ENCODE measurements at regions not wholly inside any gene's neighbourhood (a gene's known extent, or its start where the extent isn't known, plus 50 kb on each side); places are given as distances from the start of the nearest gene placed in this dataset.

- no peaks in the 10 kb centered on the region for H3K36me3 ChIP-seq (ENCODE audit: control insufficient read depth in 2 of 2, insufficient read depth in 1 of 2, low read length in 2 of 2)
- H3K4me1 ChIP-seq (ENCODE audit: control insufficient read depth, insufficient read depth, low read length) = peaks cover 2% of the 10 kb centered on the region; the same call in 1 of the 2 replicates
- no peaks in the 10 kb centered on the region for H3K9me3 ChIP-seq (ENCODE audit: control insufficient read depth, insufficient read depth, low read depth, low read length)
- H3K27ac ChIP-seq (ENCODE audit: extremely low read depth, low read depth, low read length) = no peak overlapping the region
- POLR2A ChIA-PET = interaction anchor here (0.6 kb wide), 1 partner anchor 104 kb away, joined by 4 read pairs; no protein-coding TSS in a partner anchor
- CTCF ChIA-PET = no interaction called here
- TF ChIP-seq ZNF274 (IDR thresholded peaks at IDR 0.05; ENCODE audit: low read length) = no peak
- no peak for TF ChIP-seq ZNF274 (tag by site-specific recombination; IDR thresholded peaks at IDR 0.05; ENCODE audit: borderline replicate concordance)
- H3K4me3 ChIP-seq (ENCODE audit: low read depth, low read length) = no peak overlapping the region
Observed at GRCh38 chr20:24771542-24772061, 177.5 kb upstream of the CST7 start.

GRCh38 chr20:24772667-24773066 lies 176.4 kb upstream of the CST7 start:
- peaks cover 2% of the 10 kb centered on the region; the same call in 1 of the 2 replicates for H3K4me1 ChIP-seq (ENCODE audit: control insufficient read depth, insufficient read depth, low read length)
- no peak overlapping the region for H3K27ac ChIP-seq (ENCODE audit: extremely low read depth, low read depth, low read length)
- H3K4me3 ChIP-seq (ENCODE audit: low read depth, low read length) = no peak overlapping the region
- TF ChIP-seq KLF7 (tag by site-specific recombination; IDR thresholded peaks at IDR 0.05; ENCODE audit: borderline replicate concordance) (no peak), ZNF23 (tag by site-specific recombination; IDR thresholded peaks at IDR 0.05; ENCODE audit: borderline replicate concordance) (no peak), ZNF776 (tag by site-specific recombination; IDR thresholded peaks at IDR 0.05; ENCODE audit: borderline replicate concordance) (no peak)
- ChIA-PET POLR2A (no interaction called here), CTCF (no interaction called here)
- H3K36me3 ChIP-seq (ENCODE audit: control insufficient read depth in 2 of 2, insufficient read depth in 1 of 2, low read length in 2 of 2) = no peaks in the 10 kb centered on the region
- no peaks in the 10 kb centered on the region for H3K9me3 ChIP-seq (ENCODE audit: control insufficient read depth, insufficient read depth, low read depth, low read length)

DNA sequence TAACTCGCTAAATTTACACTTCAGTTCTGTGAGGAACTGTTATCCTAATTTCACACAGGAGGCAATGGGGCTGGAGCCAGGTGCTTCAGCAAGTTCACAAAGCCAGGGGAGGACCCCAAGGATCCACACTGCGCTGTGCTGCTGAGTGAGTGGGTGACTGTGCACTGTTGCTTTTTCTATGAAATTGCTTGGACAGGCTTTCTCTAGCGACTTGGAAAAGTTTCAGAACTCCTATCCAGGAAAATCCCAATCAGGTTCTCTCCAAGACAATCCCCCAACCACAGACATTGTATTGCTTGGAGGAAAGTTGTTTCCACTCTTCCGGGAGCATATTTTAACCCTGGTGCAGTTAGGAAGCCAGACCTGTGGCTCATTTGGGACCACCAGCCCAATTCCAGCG lies 175.9 kb upstream of the CST7 start:
- CTCF ChIA-PET = no interaction called here
- TF ChIP-seq KLF17 (tag by site-specific recombination; IDR thresholded peaks at IDR 0.05) (no peak), OSR2 (tag by site-specific recombination; IDR thresholded peaks at IDR 0.05) (no peak), ZNF19 (tag by site-specific recombination; IDR thresholded peaks at IDR 0.05; ENCODE audit: low read depth) (no peak), ZNF239 (tag by site-specific recombination; IDR thresholded peaks at IDR 0.05) (no peak), HIC1 (tag by site-specific recombination; IDR thresholded peaks at IDR 0.05) (no peak), ZNF335 (tag by site-specific recombination; conservative IDR thresholded peaks at IDR 0.05) (no peak), ZNF664 (tag by site-specific recombination; IDR thresholded peaks at IDR 0.05) (no peak), IKZF3 (tag by site-specific recombination; IDR thresholded peaks at IDR 0.05) (no peak), ZNF366 (tag by site-specific recombination; conservative IDR thresholded peaks at IDR 0.05) (no peak)
- TF ChIP-seq, protein P1, sequence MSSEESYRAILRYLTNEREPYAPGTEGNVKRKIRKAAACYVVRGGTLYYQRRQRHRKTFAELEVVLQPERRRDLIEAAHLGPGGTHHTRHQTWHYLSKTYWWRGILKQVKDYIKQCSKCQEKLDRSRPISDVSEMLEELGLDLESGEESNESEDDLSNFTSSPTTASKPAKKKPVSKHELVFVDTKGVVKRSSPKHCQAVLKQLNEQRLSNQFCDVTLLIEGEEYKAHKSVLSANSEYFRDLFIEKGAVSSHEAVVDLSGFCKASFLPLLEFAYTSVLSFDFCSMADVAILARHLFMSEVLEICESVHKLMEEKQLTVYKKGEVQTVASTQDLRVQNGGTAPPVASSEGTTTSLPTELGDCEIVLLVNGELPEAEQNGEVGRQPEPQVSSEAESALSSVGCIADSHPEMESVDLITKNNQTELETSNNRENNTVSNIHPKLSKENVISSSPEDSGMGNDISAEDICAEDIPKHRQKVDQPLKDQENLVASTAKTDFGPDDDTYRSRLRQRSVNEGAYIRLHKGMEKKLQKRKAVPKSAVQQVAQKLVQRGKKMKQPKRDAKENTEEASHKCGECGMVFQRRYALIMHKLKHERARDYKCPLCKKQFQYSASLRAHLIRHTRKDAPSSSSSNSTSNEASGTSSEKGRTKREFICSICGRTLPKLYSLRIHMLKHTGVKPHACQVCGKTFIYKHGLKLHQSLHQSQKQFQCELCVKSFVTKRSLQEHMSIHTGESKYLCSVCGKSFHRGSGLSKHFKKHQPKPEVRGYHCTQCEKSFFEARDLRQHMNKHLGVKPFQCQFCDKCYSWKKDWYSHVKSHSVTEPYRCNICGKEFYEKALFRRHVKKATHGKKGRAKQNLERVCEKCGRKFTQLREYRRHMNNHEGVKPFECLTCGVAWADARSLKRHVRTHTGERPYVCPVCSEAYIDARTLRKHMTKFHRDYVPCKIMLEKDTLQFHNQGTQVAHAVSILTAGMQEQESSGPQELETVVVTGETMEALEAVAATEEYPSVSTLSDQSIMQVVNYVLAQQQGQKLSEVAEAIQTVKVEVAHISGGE (tag by site-specific recombination; conservative IDR thresholded peaks at IDR 0.05; ENCODE audit: low read depth) = no peak
- H3K4me3 ChIP-seq (ENCODE audit: low read depth, low read length) = no peak overlapping the region
- POLR2A ChIA-PET = no interaction called here
- H3K36me3 ChIP-seq (ENCODE audit: control insufficient read depth in 2 of 2, insufficient read depth in 1 of 2, low read length in 2 of 2) = no peaks in the 10 kb centered on the region
- peaks cover 2% of the 10 kb centered on the region; the same call in 1 of the 2 replicates for H3K4me1 ChIP-seq (ENCODE audit: control insufficient read depth, insufficient read depth, low read length)
- H3K27ac ChIP-seq (ENCODE audit: extremely low read depth, low read depth, low read length) = no peak overlapping the region
- no peaks in the 10 kb centered on the region for H3K9me3 ChIP-seq (ENCODE audit: control insufficient read depth, insufficient read depth, low read depth, low read length)
